ENCODE measurements at regions not wholly inside any gene's neighbourhood (a gene's known extent, or its start where the extent isn't known, plus 50 kb on each side); places are given as distances from the start of the nearest gene placed in this dataset.

DNA sequence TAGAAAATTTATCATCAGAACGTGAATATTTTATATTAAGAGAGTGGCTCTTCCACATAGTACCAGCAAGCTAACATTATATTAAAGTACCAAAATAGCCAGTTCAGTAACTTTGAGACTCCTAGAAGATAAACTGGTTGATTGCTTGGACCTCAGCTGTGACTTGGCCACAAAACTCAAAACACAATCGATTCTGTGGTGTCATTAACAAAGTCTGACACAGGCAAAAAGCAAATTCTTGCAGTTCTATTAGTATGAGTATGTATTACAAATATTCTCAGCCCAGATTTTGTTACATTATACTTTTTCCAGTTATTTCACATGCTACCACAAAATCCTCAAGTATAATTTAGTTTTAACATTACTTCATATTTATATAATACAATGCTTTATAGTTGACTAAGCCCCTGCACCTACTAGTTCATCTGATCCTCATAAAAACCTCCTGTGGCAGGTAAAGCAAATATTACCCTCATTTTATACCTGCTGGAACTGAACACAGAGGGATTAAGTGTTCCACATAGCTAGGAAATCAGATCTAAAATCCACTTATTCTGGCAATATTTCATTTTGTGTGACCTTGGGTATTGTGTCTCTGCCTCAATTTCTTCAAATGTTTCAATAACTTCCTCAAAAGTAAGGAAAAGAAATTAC, 279.9 kb upstream of the MKLN1 start:
- TF ChIP-seq EP300 (IDR thresholded peaks at IDR 0.05) (no peak), POLR2AphosphoS5 (IDR thresholded peaks at IDR 0.05) (no peak)
- TF ChIP-seq, protein P1, sequence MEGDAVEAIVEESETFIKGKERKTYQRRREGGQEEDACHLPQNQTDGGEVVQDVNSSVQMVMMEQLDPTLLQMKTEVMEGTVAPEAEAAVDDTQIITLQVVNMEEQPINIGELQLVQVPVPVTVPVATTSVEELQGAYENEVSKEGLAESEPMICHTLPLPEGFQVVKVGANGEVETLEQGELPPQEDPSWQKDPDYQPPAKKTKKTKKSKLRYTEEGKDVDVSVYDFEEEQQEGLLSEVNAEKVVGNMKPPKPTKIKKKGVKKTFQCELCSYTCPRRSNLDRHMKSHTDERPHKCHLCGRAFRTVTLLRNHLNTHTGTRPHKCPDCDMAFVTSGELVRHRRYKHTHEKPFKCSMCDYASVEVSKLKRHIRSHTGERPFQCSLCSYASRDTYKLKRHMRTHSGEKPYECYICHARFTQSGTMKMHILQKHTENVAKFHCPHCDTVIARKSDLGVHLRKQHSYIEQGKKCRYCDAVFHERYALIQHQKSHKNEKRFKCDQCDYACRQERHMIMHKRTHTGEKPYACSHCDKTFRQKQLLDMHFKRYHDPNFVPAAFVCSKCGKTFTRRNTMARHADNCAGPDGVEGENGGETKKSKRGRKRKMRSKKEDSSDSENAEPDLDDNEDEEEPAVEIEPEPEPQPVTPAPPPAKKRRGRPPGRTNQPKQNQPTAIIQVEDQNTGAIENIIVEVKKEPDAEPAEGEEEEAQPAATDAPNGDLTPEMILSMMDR (IDR thresholded peaks at IDR 0.05), result no peak

Measured in upper lobe of left lung (tissue), 4 donors.